ENCODE measurements at regions not wholly inside any gene's neighbourhood (a gene's known extent, or its start where the extent isn't known, plus 50 kb on each side); places are given as distances from the start of the nearest gene placed in this dataset.

GRCh38 chr12:115251727-115252126 is 567.8 kb upstream of the TBX3 start:
- Mint-ChIP-seq H3K36me3 (ENCODE audit: low read depth, unreplicated experiment) (no peaks in the 10 kb centered on the region), H3K4me1 (ENCODE audit: unreplicated experiment) (no peaks in the 10 kb centered on the region), H3K27ac (ENCODE audit: unreplicated experiment) (no peak overlapping the region), H3K9me3 (ENCODE audit: unreplicated experiment) (no peaks in the 10 kb centered on the region), H3K4me3 (ENCODE audit: unreplicated experiment) (no peak overlapping the region), H3K27me3 (ENCODE audit: unreplicated experiment) (no peaks in the 10 kb centered on the region)
- TF ChIP-seq CTCF (IDR thresholded peaks at IDR 0.05; ENCODE audit: unreplicated experiment): no peak
- DNase-seq (ENCODE audit: low spot score): no peak

GRCh38 chr12:115249671-115250278 is 565.8 kb upstream of the TBX3 start:
- no peaks in the 10 kb centered on the region for H3K9me3 Mint-ChIP-seq (ENCODE audit: unreplicated experiment)
- no peaks in the 10 kb centered on the region for H3K36me3 Mint-ChIP-seq (ENCODE audit: low read depth, unreplicated experiment)
- no peaks in the 10 kb centered on the region for H3K27me3 Mint-ChIP-seq (ENCODE audit: unreplicated experiment)

DNA sequence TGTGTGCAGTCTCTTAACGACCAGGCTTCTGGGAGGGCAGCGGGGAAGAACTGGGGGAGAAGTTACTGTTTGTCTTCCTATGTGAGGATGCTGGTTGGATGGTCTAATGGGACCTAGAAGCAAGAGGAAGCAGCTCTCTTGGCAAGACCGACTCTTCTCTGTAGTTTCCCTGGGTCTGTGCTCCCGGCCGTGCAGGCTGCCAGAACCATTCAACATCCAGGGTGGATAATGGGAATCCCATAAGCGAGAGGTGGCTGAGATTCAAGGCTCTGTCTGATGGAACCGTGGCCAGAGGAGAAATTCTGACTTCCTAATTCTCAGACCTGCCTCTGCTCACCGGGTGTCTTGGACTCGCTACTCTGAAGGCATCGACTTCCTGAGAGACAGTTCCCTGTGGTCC is 561.0 kb upstream of the TBX3 start:
- Mint-ChIP-seq H3K36me3 (ENCODE audit: low read depth, unreplicated experiment) (no peaks in the 10 kb centered on the region), H3K27ac (ENCODE audit: unreplicated experiment) (no peak overlapping the region), H3K27me3 (ENCODE audit: unreplicated experiment) (no peaks in the 10 kb centered on the region), H3K9me3 (ENCODE audit: unreplicated experiment) (no peaks in the 10 kb centered on the region), H3K4me3 (ENCODE audit: unreplicated experiment) (no peak overlapping the region), H3K4me1 (ENCODE audit: unreplicated experiment) (no peaks in the 10 kb centered on the region)
- DNase-seq (ENCODE audit: low spot score): no peak
- TF ChIP-seq CTCF (IDR thresholded peaks at IDR 0.05; ENCODE audit: unreplicated experiment): no peak

More at GRCh38 chr12:115249671-115250278, 565.8 kb upstream of the TBX3 start:
- no peak for TF ChIP-seq CTCF (IDR thresholded peaks at IDR 0.05; ENCODE audit: unreplicated experiment)
- Mint-ChIP-seq H3K4me1 (ENCODE audit: unreplicated experiment) (no peaks in the 10 kb centered on the region), H3K27ac (ENCODE audit: unreplicated experiment) (no peak overlapping the region), H3K4me3 (ENCODE audit: unreplicated experiment) (no peak overlapping the region)
- DNase-seq (ENCODE audit: low spot score): no peak

- H3K4me1 Mint-ChIP-seq (ENCODE audit: unreplicated experiment): no peaks in the 10 kb centered on the region
- no peak for TF ChIP-seq CTCF (IDR thresholded peaks at IDR 0.05; ENCODE audit: unreplicated experiment)
- H3K27me3 Mint-ChIP-seq (ENCODE audit: unreplicated experiment): no peaks in the 10 kb centered on the region
- no peak overlapping the region for H3K4me3 Mint-ChIP-seq (ENCODE audit: unreplicated experiment)
- no peak for DNase-seq (ENCODE audit: low spot score)
- no peaks in the 10 kb centered on the region for H3K9me3 Mint-ChIP-seq (ENCODE audit: unreplicated experiment)
- H3K36me3 Mint-ChIP-seq (ENCODE audit: low read depth, unreplicated experiment): no peaks in the 10 kb centered on the region
- H3K27ac Mint-ChIP-seq (ENCODE audit: unreplicated experiment): no peak overlapping the region
Observed at GRCh38 chr12:115243933-115244628, 560.1 kb upstream of the TBX3 start.

DNA sequence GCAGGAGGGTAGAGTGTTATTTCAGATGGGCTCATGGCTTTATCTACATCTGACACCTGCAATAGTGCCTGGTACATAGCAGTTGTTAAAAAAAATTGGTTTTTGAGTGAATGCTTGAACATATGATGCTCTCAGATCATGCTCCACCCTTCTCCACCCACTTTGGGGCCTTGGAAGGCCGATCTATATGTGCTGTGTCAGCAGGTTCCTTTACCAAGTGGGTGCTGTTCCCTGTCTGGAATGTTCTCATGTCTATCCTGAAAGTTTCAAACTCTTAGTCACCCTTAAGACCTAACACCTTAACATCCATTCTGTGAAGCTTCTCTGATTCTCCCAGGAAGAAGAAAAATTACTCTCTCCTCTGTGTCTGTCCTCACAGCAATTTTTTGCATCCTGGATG is 556.3 kb upstream of the TBX3 start:
- Mint-ChIP-seq H3K4me3 (ENCODE audit: unreplicated experiment) (no peak overlapping the region), H3K27me3 (ENCODE audit: unreplicated experiment) (no peaks in the 10 kb centered on the region)

More for the DNA sequence above, 556.3 kb upstream of the TBX3 start:
- Mint-ChIP-seq H3K4me1 (ENCODE audit: unreplicated experiment) (no peaks in the 10 kb centered on the region), H3K36me3 (ENCODE audit: low read depth, unreplicated experiment) (no peaks in the 10 kb centered on the region), H3K27ac (ENCODE audit: unreplicated experiment) (no peak overlapping the region), H3K9me3 (ENCODE audit: unreplicated experiment) (no peaks in the 10 kb centered on the region)
- no peak for DNase-seq (ENCODE audit: low spot score)
- no peak for TF ChIP-seq CTCF (IDR thresholded peaks at IDR 0.05; ENCODE audit: unreplicated experiment)
